A673 (cell line): ENCODE measurements at regions not wholly inside any gene's neighbourhood (a gene's known extent, or its start where the extent isn't known, plus 50 kb on each side); places are given as distances from the start of the nearest gene placed in this dataset.
"Not testable (repeated sequence)": the region's sequence is repeated elsewhere in the genome, so short reads cannot be mapped to it uniquely, and the experiment has no call there.

Experiments
- CTCF ChIP-seq: fragments of 300-800, 200-600 bp; sonication (generic); conservative IDR thresholded peaks from 2 replicates; pipeline ENCODE4 v1.5.1; 2017; ENCODE audit warnings: low read depth, mild to moderate bottlenecking, antibody characterized with exemption, low read length, moderate library complexity, mixed read lengths
- EZH2 ChIP-seq: fragments of 200-600 bp; sonication (generic); IDR thresholded peaks from 2 replicates; pipeline ENCODE4 v1.6.1; 2017; ENCODE audit warnings: borderline replicate concordance, low read depth, mild to moderate bottlenecking, mixed read lengths, antibody characterized with exemption, low read length; ENCODE audit not compliant: poor library complexity, severe bottlenecking

GRCh38 chr7:150063195-150063594 lies 189.4 kb downstream of the ATP6V0E2 start:
- not testable (repeated sequence) for TF ChIP-seq CTCF, EZH2
